Heart left ventricle (tissue), 13 donors: ENCODE measurements at regions not wholly inside any gene's neighbourhood (a gene's known extent, or its start where the extent isn't known, plus 50 kb on each side); places are given as distances from the start of the nearest gene placed in this dataset.
"Not testable (repeated sequence)": the region's sequence is repeated elsewhere in the genome, so short reads cannot be mapped to it uniquely, and the experiment has no call there.

Source experiments
- POLR2A ChIP-seq, 2 donors: fragments of 450-650 bp; IDR thresholded peaks; one replicate each; pipeline ENCODE4 v1.6.1; 2017; ENCODE audit warnings: antibody characterized with exemption in 2 of 2, mild to moderate bottlenecking in 2 of 2, moderate library complexity in 2 of 2
- TF ChIP-seq, protein P1 (sequence below), 12 donors: fragments of 200-600 bp; sonication (generic) in 4 of 12; IDR thresholded peaks; one replicate each; pipeline versions ENCODE4 v1.5.0 to v1.8.0; 2018 to 2022; ENCODE audit warnings: antibody characterized with exemption in 12 of 12, mild to moderate bottlenecking in 5 of 12
- donor health status: ischemic (EF 13 %, LVEDD 7.1; RV severe dilation, severe dysfunction).
- donor health status: DM: no; HTN: yes; CAD: no.
- donor health status: DM: no; HTN: no; CAD: no.
- donor health status: ischemic (EF 25% LVEDD 6.9; RV normal size, moderate dysfunction).
- donor health status: ischemic (EF 25% LVEDD 5.7; RV mildly dilated, moderate dysfunction).
- donor health status: ischemic (EF 35%, LVEDD 5.7; RV mildly dilated, moderate dysfunction).
- donor health status: nonischemic (EF 11% LVEDD 7.7; RV severe dilation, severe dysfunction).
- donor health status: DM: yes; HTN: yes; CAD: no.
- donor health status: PGD.
- donor health status: ischemic (EF 29% LVEDD 5.4; RV normal size, mild dysfunction).
- donor health status: nonischemic (EF 23%, LVEDD 6.1; RV moderate dilation, normal function).

DNA sequence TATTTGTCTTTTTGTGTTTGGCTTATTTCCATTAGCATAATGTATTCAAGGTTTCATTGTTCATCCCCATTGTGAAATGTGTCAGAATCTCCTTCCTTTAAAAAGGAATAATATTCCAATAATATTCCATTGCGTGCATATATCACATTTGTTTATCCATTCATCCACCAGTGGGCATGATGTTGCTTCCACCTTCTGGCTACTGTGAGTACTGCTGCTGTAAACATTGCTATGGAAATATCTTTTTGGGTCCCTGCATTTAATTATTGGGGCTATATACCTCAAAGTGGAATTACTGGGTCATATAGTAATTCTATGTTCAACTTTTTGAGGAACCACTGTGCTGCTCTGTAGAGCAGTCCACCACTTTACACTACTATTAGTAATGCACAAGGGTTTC lies 123.1 kb downstream of the POTEG start:
- TF ChIP-seq, protein P1, sequence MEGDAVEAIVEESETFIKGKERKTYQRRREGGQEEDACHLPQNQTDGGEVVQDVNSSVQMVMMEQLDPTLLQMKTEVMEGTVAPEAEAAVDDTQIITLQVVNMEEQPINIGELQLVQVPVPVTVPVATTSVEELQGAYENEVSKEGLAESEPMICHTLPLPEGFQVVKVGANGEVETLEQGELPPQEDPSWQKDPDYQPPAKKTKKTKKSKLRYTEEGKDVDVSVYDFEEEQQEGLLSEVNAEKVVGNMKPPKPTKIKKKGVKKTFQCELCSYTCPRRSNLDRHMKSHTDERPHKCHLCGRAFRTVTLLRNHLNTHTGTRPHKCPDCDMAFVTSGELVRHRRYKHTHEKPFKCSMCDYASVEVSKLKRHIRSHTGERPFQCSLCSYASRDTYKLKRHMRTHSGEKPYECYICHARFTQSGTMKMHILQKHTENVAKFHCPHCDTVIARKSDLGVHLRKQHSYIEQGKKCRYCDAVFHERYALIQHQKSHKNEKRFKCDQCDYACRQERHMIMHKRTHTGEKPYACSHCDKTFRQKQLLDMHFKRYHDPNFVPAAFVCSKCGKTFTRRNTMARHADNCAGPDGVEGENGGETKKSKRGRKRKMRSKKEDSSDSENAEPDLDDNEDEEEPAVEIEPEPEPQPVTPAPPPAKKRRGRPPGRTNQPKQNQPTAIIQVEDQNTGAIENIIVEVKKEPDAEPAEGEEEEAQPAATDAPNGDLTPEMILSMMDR (IDR thresholded peaks at IDR 0.05) = peak in 2 of 12 donors; percentile 8 to 16
- not testable (repeated sequence) for TF ChIP-seq POLR2A (IDR thresholded peaks at IDR 0.05)
